BE2C (cell line): ENCODE measurements at regions not wholly inside any gene's neighbourhood (a gene's known extent, or its start where the extent isn't known, plus 50 kb on each side); places are given as distances from the start of the nearest gene placed in this dataset.

Source experiments
- DNase-seq: peaks from one replicate; pipeline ENCODE4 v3.0.0-alpha.2; 2020
- H3K27me3 ChIP-seq: fragments of 250-450 bp; sonication (Bioruptor Pico); 2 replicates; pipeline ENCODE4 v1.5.1; 2020; ENCODE audit warnings: mild to moderate bottlenecking
- H3K36me3 ChIP-seq: fragments of 250-450 bp; sonication (Bioruptor Pico); 2 replicates; pipeline ENCODE4 v1.5.1; 2020; ENCODE audit warnings: mild to moderate bottlenecking
- H3K4me1 ChIP-seq: fragments of 250-450 bp; sonication (Bioruptor Pico); 2 replicates; pipeline ENCODE4 v1.5.1; 2020
- H3K4me3 ChIP-seq: 2 replicates; pipeline ENCODE4 v1.5.1; 2011; ENCODE audit warnings: low read depth, low read length
- H3K9me3 ChIP-seq: fragments of 250-450 bp; sonication (Bioruptor Pico); 2 replicates; pipeline ENCODE4 v1.5.1; 2020
- TF ChIP-seq, protein P1 (sequence below): IDR thresholded peaks from 2 replicates; pipeline ENCODE4 v1.5.1; 2012; ENCODE audit warnings: mild to moderate bottlenecking, low read depth, low read length

DNA sequence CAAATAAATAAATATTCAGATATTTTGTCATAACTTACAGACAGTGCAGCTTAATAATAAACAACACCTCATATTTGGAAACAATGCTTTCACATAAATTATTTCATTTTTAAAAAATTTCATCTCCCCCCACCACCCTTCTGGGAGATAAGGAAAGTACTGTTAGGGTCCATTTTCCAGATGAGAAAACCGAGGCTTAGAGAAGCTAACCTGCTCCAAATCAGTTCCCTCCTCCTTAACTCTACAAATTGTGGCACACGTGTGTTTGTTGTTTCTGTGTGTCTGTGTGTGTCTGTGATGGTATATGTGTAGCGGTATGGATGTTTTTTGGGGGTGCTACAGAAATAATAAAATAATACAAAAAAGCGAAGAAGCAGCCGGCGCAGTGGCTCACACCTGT lies 54.2 kb upstream of the NAA20 start:
- H3K4me1 ChIP-seq, result no peaks in the 10 kb centered on the region
- H3K36me3 ChIP-seq, result no peaks in the 10 kb centered on the region
- DNase-seq, result no peak
- TF ChIP-seq, protein P1, sequence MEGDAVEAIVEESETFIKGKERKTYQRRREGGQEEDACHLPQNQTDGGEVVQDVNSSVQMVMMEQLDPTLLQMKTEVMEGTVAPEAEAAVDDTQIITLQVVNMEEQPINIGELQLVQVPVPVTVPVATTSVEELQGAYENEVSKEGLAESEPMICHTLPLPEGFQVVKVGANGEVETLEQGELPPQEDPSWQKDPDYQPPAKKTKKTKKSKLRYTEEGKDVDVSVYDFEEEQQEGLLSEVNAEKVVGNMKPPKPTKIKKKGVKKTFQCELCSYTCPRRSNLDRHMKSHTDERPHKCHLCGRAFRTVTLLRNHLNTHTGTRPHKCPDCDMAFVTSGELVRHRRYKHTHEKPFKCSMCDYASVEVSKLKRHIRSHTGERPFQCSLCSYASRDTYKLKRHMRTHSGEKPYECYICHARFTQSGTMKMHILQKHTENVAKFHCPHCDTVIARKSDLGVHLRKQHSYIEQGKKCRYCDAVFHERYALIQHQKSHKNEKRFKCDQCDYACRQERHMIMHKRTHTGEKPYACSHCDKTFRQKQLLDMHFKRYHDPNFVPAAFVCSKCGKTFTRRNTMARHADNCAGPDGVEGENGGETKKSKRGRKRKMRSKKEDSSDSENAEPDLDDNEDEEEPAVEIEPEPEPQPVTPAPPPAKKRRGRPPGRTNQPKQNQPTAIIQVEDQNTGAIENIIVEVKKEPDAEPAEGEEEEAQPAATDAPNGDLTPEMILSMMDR, result no peak
- no peaks in the 10 kb centered on the region; the same call in 1 of the 2 replicates for H3K9me3 ChIP-seq
- no peaks in the 10 kb centered on the region for H3K27me3 ChIP-seq
- H3K4me3 ChIP-seq, result no peak overlapping the region

DNA sequence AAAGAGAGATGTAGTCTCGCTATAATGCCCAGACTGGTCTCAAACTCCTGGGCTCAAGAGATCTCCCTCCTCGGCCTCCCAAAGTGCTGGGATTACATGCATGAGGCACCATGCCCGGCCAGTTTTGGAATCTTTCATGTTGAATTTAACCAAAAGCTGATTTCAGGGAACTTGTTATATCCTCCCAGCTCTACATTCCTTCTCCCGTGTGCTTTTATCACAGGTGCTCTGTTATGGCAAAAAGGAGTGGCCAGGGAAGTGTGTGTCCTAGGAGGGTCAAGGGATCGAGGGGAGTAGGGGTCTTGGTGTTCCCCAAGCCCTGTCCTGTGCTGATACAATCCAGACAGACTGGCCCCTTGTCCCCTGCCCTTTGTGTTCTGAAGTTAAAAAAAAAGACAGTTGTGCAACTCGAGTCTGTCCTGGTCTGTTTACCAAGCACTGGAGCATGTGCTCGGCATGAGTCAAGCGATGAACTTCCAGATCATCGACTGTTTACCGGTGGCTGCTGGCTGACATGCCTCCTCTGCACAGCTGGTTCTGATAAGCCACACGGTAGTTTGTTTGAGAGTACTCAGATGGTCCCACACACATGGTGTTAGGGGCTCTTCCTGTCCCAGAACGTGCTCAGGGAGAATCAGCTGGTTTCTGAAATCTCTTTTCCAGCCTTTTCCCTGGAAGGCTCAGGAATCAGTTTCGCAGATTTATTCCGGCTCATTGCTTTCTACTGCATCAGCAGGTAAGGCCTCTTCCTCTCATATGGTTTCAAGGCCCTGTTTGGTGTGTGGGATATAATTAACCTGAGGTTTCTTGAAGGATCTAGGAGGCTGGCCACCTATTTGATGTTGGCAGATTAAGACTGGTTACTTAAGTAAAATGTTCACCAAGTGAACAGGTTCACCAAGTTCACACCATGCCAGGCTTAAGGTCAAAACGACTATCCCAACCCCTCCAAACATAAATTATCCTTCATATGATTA lies 52.6 kb upstream of the NAA20 start:
- Histone ChIP-seq H3K4me3 (no peak overlapping the region), H3K36me3 (no peaks in the 10 kb centered on the region), H3K27me3 (no peaks in the 10 kb centered on the region), H3K4me1 (no peaks in the 10 kb centered on the region), H3K9me3 (no peaks in the 10 kb centered on the region; the same call in 1 of the 2 replicates)
- TF ChIP-seq, protein P1, result no peak
- DNase-seq, result peak; percentile 21

DNA sequence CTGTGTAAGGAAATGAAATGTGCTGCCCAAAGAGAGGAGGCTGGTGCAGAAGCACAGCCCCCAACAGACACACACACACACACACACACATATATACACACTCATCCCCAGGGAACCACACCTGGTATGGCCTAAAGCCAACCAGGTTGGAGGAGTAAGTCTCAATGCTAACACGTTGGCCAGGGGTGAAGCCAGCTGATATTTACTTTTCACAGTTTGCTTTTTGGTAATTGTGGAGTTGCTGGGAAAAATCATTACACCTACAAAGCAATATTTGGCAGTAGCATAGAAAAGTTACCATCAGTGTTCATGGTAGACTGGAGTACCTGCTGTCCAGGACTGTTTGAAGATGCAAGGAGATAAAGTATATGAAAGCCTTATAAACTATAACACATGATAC lies 50.3 kb upstream of the NAA20 start:
- no peaks in the 10 kb centered on the region; the same call in 1 of the 2 replicates for H3K9me3 ChIP-seq
- DNase-seq, result no peak
- H3K36me3 ChIP-seq, result no peaks in the 10 kb centered on the region
- no peaks in the 10 kb centered on the region for H3K4me1 ChIP-seq
- H3K27me3 ChIP-seq, result no peaks in the 10 kb centered on the region
- TF ChIP-seq, protein P1, result no peak
- no peak overlapping the region for H3K4me3 ChIP-seq
